Mucosa of descending colon (tissue), 3 donors: ENCODE measurements at regions not wholly inside any gene's neighbourhood (a gene's known extent, or its start where the extent isn't known, plus 50 kb on each side); places are given as distances from the start of the nearest gene placed in this dataset.

ENCODE experiments used
- ATAC-seq: fragments of 200-7000 bp; cut with Tn5 transposase; one replicate; pipeline ENCODE4 v1.9.1; 2020; ENCODE audit warnings: mild to moderate bottlenecking, moderate library complexity
- DNase-seq, 3 donors: peaks; one replicate each; pipeline ENCODE4 v3.0.0-alpha.2; 2020
- H3K36me3 ChIP-seq: fragments of 200-600 bp; one replicate; pipeline ENCODE4 v1.8.0; 2021; ENCODE audit warnings: low read depth, mild to moderate bottlenecking
- H3K4me1 ChIP-seq: fragments of 200-600 bp; one replicate; pipeline ENCODE4 v1.8.0; 2021; ENCODE audit warnings: low read depth, mild to moderate bottlenecking
- H3K4me3 ChIP-seq: fragments of 200-600 bp; one replicate; pipeline ENCODE4 v1.8.0; 2021; ENCODE audit warnings: mild to moderate bottlenecking
- H3K9me3 ChIP-seq: fragments of 200-600 bp; one replicate; pipeline ENCODE4 v1.8.0; 2021; ENCODE audit warnings: mild to moderate bottlenecking
- CTCF ChIP-seq: fragments of 200-600 bp; IDR thresholded peaks from one replicate; pipeline ENCODE4 v1.8.0; 2022; ENCODE audit warnings: antibody characterized with exemption, mild to moderate bottlenecking
- intact Hi-C, 2 donors: fragments of 100-400 bp; cut with DNase I in 1 of 2; cut with micrococcal nuclease in 1 of 2; formaldehyde crosslinking; loops; one replicate each; pipeline versions ENCODE4 v1.11.0 to v1.11.1; 2022; cut with DNase I, micrococcal nuclease
- donor health status: DM: no; HTN: no; CAD: no; lungs with moderate emphysema.
- donor health status: DM: no; HTN: no; CAD: no.
- donor health status: DM: no; HTN: yes; CAD: no.

GRCh38 chr11:127766734-127767133 lies 766.2 kb upstream of the KIRREL3 start:
- Histone ChIP-seq H3K4me1 (no peaks in the 10 kb centered on the region), H3K4me3 (no peak overlapping the region), H3K9me3 (no peaks in the 10 kb centered on the region), H3K36me3 (no peaks in the 10 kb centered on the region)
- ATAC-seq = no peak
- intact Hi-C loops = no loop called here
- no peak for DNase-seq
- TF ChIP-seq CTCF = no peak

- Histone ChIP-seq H3K36me3 (no peaks in the 10 kb centered on the region), H3K4me3 (no peak overlapping the region), H3K4me1 (no peaks in the 10 kb centered on the region), H3K9me3 (no peaks in the 10 kb centered on the region)
- DNase-seq (no peak), ATAC-seq (no peak)
- intact Hi-C loops = no loop called here
- no peak for TF ChIP-seq CTCF
Observed at GRCh38 chr11:127738771-127739286, 738.3 kb upstream of the KIRREL3 start.

DNA sequence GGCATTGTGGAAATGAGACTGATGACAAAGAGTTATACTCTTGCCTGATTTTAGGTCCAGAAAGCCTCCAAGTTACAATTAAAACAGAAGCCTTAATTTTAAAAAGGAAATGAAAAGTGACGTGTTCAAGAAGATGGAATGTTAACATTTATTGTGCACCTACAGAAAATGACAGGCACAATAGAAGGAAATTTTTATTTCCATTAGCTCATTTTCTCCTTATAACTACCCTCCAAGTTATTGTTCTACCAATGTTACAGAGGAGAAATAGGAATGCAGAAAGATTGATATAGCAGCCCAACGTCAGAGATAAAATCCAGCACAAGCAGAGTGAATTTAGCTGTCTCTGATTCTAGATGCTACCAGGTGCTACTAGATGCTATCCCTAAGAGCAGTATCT lies 736.9 kb upstream of the KIRREL3 start:
- intact Hi-C loops = no loop called here
- no peaks in the 10 kb centered on the region for H3K36me3 ChIP-seq
- no peaks in the 10 kb centered on the region for H3K4me1 ChIP-seq
- ATAC-seq = no peak
- no peak overlapping the region for H3K4me3 ChIP-seq
- DNase-seq = no peak
- TF ChIP-seq CTCF = no peak
- H3K9me3 ChIP-seq = no peaks in the 10 kb centered on the region

DNA sequence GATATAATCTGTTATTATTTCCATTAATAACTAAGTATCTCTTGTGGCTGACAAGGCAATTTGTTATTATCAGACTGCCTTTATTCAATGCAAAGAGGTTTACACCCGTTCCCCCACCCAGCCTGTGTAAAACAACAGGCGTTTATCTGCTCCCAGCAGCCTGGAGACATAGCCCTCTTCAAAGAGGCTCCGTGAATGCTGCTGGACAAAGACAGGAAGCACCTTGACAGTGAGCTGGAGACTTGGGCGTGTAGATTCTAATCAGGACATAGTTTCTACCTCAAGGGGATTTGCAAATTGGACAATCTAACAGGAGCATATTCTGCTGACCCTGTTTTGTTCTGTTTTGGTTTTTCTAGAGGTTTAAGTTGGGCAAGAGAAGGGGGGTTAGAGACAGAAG lies 733.0 kb upstream of the KIRREL3 start:
- H3K9me3 ChIP-seq = no peaks in the 10 kb centered on the region
- ATAC-seq (no peak), DNase-seq (no peak)
- H3K4me3 ChIP-seq = no peak overlapping the region
- intact Hi-C loops = no loop called here
- H3K4me1 ChIP-seq = no peaks in the 10 kb centered on the region
- H3K36me3 ChIP-seq = no peaks in the 10 kb centered on the region
- no peak for TF ChIP-seq CTCF

- Histone ChIP-seq H3K36me3 (no peaks in the 10 kb centered on the region), H3K4me3 (no peak overlapping the region), H3K9me3 (no peaks in the 10 kb centered on the region), H3K4me1 (no peaks in the 10 kb centered on the region)
- no peak for TF ChIP-seq CTCF
- intact Hi-C loops = no loop called here
- ATAC-seq = no peak
- DNase-seq = no peak
Observed at GRCh38 chr11:127726367-127726766, 725.8 kb upstream of the KIRREL3 start.

- DNase-seq (no peak), ATAC-seq (no peak)
- no peak for TF ChIP-seq CTCF
- Histone ChIP-seq H3K4me1 (no peaks in the 10 kb centered on the region), H3K4me3 (no peak overlapping the region), H3K9me3 (no peaks in the 10 kb centered on the region), H3K36me3 (no peaks in the 10 kb centered on the region)
- intact Hi-C loops = no loop called here
Observed at GRCh38 chr11:127723714-127724113, 723.1 kb upstream of the KIRREL3 start.
